Activated CD8-positive, alpha-beta memory T cell treated with anti-CD3 and anti-CD28 coated beads for 48 hours (primary cell): ENCODE measurements at regions not wholly inside any gene's neighbourhood (a gene's known extent, or its start where the extent isn't known, plus 50 kb on each side); places are given as distances from the start of the nearest gene placed in this dataset.

Experiments used
- DNase-seq, 3 experiments: peaks; one replicate each; pipeline ENCODE4 v3.0.0-alpha.2; 2020; ENCODE audit warnings: low read depth in 2 of 3, low spot score in 2 of 3

DNA sequence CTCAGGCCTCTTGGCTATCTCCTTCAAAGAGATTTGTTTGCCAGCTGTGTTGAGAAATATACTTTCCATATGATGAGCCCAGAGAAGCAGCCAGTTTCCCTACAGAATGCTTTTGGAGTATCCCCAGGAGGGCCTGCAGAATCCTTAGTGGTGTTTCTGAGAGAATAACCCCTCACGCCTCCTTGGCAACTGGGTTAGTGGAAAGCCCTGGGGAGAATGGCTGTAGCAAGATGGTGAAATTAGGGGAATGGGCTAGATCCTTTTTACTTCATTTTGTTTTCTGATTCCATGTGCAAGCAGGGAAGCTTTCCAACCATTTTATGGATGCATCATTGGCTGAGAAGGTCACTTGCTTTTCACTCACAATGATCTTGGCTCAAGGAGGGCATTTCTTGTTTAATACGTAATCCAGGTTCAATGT lies 364.6 kb downstream of the DMRT2 start:
- DNase-seq, result no peak

DNA sequence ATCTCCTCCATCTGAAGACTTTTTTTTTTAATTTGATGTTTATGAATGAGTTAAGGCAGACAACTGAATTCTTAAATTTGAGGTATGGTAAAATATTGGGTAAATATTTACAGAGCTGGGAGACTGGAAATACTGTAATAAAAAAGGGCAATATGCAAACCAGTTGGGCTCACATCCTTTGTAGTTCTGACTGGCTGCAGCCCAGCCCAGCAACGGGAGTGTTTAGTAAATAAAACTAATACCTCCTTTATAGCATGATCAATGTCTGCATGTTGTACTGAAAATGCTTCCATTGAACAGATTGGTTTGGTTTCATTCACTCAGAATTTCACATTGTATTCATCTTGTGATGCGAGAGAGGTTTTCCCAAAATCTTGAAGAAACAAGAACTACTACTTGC lies 365.0 kb downstream of the DMRT2 start:
- DNase-seq, result no peak

DNA sequence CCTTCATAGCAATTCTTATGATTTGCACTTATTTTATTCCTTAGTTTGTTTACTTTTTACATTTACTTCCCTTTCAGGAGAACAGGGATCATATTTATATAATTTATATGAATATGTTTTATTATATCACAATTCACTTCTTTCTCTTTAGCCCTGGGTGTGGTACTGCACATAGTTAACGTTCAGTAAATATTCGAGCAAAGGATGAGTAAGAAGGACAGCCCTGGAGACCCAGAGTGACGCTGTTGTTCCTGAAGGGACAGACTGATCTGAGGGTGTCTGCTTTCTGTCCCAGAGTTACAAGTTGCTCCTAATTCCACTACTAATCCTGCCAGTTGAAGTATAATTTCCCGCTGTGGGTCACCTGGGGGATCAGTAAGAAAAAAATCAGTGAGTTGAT lies 366.1 kb downstream of the DMRT2 start:
- DNase-seq, result no peak

DNA sequence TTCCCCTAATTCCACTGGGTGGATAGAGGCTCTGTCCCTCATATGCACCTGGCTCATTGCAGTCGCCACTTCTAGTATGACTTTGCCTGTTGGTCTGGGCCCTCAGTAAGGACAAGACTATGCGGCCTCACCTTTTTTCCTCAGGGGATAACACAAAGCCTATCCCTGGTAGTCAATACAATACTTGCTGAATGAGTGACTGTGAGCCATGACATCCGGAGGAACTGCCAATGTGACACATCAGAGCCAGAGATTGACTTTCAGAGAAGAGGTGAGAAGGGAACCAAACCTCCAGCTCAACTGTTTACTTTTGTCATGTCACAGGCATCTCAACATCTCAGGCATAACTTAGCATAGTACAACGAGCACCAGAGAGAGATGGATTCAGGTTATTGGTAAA lies 371.3 kb downstream of the DMRT2 start:
- no peak for DNase-seq

DNA sequence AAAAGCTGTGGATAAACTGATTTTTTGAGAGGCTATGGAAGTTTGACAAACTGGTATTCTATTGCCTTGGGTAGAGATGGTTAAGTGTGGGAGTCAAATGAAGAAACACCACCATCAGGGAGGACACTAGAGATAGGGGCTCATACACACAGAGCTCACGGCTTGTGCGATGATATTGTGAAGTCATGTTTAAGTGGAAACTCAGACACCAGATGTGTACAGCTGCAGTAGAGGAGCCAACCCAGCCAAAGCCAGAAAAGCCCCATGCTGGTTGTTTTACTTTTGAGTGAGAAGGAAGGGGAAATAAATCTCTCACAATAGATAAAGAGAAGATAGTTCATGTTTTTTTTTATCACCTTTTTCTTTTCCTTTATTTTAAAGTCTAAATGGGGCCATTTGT lies 377.7 kb downstream of the DMRT2 start:
- no peak for DNase-seq

DNA sequence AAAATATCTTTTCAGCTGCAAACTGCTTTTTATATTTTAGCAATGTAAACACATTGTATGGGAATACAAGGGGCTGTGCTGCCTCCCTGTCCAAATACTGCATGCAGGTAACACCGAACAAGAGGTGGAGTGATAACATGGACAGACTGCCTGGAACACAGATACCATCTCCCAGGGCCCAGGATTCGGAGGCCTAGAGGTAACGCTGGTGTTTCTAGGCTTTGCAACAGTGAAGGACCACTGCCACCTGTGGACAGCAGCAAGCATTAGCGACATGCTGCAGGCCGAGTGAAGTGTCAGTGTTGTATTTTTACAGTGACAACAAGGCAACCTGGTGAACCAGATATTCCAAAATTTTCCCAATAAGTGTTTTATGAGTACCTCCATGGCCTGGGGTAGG lies 379.1 kb downstream of the DMRT2 start:
- DNase-seq, result no peak

DNA sequence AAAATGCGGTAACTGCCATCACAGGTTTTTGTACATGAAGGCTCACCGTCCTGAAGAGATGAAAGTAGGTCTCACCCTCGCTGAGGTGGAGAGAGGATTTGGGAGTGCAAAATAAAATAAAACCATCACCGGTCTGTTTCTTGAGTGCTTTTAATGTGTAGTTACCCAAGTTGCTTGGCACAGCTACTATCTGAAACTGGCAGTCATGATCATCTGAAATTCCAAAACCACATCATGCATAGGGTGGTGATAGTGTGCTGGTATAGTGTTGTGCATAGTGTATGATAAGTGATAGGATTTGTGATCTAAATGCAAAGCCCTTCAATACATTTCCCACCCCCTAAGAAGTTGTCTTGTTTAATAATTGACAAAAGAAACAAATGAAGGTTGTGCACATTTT lies 381.3 kb downstream of the DMRT2 start:
- no peak for DNase-seq

DNA sequence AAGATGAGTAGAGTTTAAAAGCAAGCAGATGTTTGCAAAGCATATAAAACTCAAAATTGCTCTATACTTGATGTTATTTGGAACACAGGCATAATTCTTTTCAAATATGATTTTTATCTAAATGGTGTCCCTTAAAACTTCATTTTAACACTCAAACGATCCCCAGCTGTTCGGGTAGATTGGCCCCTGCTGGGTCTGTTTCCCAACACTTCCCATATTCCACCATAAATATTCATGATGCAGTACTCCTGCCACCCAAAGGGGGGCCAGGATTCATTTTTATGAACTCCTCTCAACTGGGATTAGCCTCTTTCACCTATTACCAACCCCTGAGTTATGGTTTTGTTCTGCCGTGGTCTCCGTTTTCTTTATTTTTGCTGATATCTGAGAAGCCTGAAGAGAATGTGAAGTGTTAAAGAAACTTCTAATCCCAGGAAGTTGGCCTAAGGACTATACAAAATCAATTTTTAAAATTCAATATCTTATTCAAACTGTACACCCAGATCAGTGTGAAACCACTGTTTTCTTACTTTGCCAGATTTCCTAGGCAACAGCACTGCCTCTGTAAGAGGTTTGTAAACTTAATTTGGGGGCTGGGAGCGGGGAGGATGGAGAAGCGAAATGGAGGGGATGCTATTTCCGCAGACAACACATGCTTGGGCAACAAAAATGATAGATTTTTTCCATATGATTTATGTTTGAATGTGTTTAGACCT lies 384.1 kb downstream of the DMRT2 start:
- no peak for DNase-seq

DNA sequence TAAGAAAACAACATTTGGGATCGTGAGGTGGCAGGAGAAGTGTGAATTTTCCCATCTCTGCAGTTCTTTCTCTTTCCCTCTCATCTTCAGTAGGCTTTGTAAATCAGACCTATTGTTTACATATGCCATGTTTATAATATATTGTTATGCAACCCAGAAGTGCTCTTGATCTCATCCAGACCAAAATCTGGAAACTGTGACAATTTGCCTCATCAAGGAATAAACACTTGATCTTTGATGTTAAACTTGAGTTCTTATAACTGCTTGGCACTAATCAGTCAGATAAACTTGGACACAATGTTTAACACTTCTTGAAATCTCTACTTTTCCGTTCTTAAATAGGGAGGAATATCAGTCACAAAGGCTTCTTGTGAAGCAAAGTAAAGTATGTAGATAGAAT lies 384.7 kb downstream of the DMRT2 start:
- no peak for DNase-seq

DNA sequence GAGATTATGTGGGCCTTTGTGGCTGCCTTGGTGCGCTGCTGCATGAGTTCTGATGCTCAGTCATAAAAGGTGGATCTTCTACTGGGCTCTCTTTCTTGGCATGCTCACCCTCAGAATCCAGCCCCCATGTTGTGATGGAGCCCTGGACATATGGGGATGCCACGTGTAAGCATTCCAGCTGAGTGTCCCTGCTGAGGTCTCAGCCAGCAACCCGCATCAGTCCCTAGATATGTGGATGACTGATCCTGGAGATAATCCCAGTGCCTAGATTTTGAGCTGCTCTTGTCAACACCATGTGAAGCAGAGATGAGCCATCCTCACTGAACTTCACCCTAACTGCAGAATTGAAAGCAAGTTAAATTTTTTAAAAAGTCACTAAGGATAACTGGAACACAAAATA lies 390.1 kb downstream of the DMRT2 start:
- no peak for DNase-seq

DNA sequence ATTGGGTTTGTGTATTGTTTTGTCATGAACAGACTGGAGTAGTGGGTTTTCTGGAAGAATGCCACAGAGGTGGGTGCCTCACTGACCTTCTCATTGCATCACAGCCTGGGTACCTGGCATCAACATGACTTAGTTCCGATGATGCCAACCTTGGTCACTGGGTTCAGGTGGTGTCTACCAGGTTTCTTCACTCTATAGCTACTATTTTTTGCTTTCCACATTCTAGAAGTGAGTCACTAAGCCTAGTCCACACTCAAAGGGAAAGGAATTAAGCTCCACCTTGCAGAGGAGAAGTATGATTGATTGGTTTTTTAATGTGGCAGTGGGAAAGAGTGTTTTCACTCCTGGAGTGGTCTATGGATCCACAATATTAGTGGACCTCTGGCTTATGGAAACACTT lies 391.9 kb downstream of the DMRT2 start:
- no peak for DNase-seq

DNA sequence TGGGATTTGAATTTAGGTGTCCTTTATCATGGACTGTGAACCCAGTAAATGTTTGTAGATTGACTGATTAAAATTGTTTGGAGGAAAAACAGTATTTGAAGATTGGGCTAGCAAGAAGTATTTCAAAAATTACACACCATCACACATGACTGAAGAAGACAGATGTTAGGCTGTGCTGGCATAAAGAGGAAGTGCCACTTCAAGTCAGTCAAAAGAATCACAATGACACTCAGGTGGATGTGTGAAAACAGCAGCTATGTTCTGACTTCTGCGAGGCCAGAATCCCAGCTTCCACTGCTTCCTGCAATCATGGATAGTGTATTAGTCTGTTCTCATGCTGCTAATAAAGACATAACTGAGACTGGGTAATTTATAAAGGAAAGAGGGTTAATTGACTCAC lies 393.3 kb downstream of the DMRT2 start:
- no peak for DNase-seq

DNA sequence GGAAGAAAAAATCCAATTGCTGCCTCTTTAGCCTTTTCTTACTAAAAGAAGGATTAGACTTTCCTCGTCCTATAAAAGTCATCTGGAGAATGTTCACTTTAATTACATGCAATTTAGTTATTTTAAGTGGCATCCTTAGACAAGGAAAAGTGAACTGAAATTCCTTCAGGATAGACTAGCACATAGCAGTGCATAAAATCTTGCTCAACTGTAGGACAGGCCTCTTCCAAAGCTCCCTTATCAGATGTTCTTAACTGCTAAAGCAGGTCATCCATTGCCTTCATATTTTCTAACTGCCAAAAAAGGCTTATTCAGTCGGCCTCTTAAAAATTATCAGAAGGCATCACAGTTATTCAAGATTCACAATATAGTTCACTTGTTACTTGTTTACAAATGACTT lies 396.5 kb downstream of the DMRT2 start:
- DNase-seq, result no peak

DNA sequence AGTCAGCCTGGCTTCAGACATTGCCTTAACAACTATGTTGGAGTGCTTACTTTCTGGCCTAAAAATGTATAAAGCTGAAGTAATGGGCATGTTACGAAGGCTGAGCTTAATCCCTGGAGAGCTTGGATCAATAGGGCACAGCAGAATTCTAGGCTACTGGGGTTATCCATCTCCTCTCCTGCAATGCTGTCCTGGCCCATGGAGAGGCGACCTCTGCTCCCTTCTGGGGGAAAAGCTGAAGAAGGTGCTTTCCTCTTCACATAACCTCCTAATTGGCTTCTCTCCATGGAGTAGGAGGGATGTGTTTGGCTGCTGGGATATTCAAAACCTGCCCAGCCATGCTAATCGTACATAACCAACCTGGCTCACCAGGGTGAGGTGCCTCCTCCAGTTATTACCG lies 403.5 kb downstream of the DMRT2 start:
- no peak for DNase-seq

DNA sequence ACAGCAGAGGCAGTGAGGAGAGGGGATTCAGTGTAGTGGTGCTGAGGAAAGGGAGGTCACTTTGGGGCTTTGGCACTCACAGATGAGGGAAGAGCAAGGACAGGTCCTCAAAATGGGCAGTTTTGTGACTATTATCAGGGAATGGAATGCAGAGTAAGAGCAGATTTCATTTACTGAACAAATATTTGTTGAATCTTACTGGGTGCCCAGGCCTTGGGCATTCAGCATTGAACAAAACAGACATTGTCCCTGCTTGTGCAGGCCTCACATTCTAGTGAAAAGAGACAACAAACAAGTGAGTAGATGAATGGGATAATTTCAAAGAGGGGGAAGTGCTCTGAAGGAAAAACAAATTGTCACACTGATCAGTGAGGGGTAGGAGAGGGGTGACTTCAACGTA lies 404.1 kb downstream of the DMRT2 start:
- DNase-seq, result no peak

DNA sequence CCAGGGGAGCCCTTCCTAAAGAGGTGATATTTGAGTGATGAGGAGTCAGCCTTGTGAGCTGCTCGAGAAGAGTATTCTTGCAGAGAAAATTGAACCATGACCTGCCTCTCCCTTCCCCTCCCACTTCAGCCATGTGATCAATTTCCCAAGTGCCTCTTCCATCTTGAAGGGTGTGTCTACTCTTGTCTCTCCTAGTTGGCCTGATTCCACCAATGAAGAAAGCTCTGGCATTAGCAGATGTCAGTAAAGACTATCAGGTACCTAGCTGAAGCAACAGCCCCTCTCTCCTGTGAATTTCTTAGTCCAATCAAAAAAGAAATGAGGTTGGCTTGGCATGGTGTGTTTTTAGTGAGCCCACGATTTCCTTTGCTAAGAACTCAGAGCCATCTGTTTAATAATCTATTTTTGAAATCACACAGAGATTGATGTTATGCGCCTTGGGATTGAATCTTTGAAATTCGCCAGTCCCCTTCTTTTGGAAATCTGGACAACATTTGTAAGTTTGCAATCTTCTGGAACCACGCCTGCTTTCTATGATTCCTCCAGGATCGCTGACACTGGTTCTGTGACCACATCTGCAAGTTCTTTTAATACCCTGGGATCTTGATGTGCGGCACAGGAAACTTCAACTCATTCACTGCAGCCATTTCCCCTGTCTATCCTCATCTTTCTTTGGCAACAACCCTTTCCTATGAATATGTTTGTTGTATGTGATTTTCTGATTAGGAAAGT lies 404.6 kb downstream of the DMRT2 start:
- DNase-seq, result no peak

DNA sequence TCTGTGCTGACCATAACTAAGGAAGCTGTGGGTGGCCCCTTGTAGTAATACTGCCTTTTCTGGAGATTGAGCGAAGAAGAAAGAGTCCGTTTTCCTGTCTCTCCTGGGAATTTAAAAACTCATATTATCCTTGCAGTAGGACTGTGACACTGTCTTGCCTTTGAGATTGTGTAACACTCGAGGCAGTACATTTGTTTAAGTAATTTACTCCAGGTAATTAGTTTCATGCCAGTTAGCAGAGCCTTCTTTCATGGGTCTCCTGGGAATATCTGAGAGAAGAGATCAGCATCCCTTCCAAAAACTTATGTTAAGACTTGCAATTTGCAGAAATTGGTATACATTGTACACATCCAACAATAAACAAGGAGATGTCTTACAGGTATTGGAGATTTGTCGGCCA lies 405.6 kb downstream of the DMRT2 start:
- no peak for DNase-seq

DNA sequence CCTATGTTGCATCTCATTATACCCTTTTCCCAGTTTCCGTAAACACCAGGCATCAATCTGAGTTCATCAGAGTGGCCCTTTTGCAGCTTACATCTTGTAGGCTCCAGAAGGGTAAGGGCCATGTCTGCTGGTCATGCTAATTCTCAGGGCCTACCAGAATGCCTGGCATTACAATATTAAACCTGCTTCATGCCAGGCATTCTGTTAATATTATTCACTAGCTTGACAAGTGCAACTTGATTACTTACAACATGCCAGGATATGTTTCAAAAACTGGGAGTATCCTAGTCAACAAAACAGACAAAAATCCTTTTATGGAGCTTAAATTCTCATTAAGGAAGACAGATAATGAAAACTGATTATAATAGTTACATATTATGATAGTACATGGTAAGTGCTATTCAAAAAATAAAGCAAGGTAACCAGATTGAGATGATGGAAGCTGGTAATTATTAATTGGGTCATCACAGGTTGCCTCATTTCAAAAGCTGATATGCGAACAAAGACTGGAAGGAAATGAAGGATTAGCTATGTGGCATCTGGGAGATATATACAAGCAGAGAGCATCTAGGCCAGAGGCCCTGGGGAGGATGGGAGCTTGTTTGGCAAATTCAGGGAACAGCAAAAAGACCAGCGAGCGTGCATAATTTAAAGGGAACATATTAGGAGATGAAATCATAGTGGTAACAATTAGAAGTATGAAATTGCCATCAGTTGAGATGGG lies 406.3 kb downstream of the DMRT2 start:
- no peak for DNase-seq

DNA sequence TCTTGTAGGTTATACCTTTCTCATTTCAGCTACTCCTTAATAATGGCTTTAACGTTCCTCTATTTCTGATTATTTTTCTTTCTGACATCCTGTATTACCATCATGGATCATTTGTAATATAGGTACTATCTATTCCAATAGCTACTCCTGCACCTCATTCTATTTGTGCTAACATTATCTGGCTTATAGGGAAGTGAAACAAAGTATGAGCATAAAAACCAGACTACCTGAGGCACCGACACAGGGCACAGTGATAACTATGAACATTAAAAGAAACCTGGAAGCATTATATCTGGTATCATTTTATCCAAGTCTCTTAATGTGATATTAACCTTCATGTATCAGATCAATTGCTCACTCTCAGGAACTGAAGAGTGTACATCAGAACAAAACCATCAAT lies 407.3 kb downstream of the DMRT2 start:
- no peak for DNase-seq

DNA sequence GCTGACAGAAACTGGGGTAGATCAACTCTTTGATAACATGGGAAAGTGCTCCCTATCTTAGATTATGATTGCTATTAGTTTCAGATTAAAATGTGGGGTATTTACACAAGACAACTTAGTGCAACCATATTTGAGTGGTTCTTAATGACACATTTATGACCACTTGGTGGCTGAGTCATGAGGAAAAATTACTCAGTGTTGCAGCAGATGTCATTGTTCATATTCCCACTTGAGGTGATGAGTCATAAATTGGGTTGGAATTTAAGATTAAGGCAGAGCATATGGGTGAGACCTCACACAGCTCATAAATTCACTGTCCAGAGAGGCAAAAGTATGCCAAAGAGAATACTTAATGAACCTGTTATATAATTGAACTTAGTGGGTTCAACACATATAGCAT lies 408.3 kb downstream of the DMRT2 start:
- DNase-seq, result no peak

DNA sequence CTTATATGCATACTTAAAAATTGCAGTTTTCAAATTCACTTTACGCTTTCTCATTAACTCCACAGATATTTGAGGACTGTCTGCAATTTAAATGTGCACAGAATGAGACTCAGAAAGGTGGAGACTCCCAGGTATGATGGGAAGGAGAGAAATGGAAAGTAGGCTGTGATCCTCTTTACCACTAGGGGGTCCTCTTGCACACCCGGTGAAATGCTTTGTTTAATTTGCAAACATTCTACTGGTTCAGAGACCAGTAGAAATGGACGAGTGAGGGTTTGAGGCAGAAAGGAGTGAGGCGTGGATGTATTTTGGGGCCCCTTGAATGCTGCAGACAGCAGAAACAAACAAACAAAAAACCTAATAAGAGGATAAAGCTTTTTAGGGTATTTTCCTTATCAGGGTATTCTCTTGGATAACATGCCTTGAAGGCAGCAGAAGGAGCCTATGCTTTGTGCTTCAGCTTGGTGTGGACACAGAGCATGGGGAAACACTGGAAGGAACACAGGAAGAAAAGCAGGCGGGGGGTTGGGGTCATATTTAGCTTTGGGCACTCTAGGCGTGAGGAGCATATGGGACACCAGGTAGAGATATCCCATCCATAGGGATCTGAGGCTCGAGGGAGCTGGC lies 410.1 kb downstream of the DMRT2 start:
- DNase-seq, result no peak

DNA sequence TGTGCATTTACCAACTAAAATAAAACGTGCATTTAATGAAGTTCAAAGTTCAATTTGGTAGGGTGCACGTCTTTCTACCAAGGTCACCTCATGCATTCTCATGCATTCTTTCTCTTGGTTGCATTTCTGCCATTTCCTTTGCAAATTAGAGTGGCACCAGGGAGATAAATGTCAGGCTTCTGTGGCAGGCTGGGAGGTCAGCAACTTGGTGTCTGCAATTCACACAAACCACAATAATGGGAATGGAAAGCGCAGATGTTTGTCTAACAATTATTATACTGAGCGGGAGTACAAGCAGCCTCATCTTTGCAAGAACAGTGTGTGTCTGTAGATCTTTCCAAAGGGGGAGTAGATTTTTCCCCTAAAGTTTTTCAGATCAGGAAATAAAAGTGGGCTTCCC lies 411.7 kb downstream of the DMRT2 start:
- no peak for DNase-seq
